Prostate gland (tissue), 2 donors: ENCODE measurements at regions not wholly inside any gene's neighbourhood (a gene's known extent, or its start where the extent isn't known, plus 50 kb on each side); places are given as distances from the start of the nearest gene placed in this dataset.
"Not testable (repeated sequence)": the region's sequence is repeated elsewhere in the genome, so short reads cannot be mapped to it uniquely, and the experiment has no call there.

ENCODE experiments used
- DNase-seq: peaks from one replicate; pipeline ENCODE4 v3.0.0-alpha.2; 2019; ENCODE audit warnings: low spot score
- H3K27ac ChIP-seq, 2 donors: fragments of 200-600 bp; sonication (generic); 2 replicates each; pipeline ENCODE4 v1.5.1; 2017 to 2019
- H3K27me3 ChIP-seq: fragments of 200-600 bp; sonication (generic); replicated peaks from 2 replicates; pipeline ENCODE4 v1.5.1; 2019; ENCODE audit not compliant: insufficient read depth
- H3K36me3 ChIP-seq, 2 donors: fragments of 200-600 bp; sonication (generic); 1 replicate in 1 of 2; 2 replicates in 1 of 2; pipeline versions ENCODE4 v1.5.1 to v1.8.1; 2017 to 2019
- H3K4me1 ChIP-seq: fragments of 200-600 bp; sonication (generic); replicated peaks from 2 replicates; pipeline ENCODE4 v1.5.1; 2019
- H3K4me3 ChIP-seq, 2 donors: fragments of 200-600 bp; sonication (generic); 2 replicates each; pipeline ENCODE4 v1.5.1; 2017 to 2019
- H3K9me3 ChIP-seq: fragments of 200-600 bp; sonication (generic); 2 replicates; pipeline ENCODE4 v1.5.1; 2017
- POLR2A ChIP-seq: fragments of 450-650 bp; IDR thresholded peaks from one replicate; pipeline ENCODE4 v1.6.1; 2016; ENCODE audit warnings: antibody characterized with exemption, mild to moderate bottlenecking
- POLR2AphosphoS5 ChIP-seq: sonication (generic); formaldehyde crosslinking; IDR thresholded peaks from one replicate; pipeline ENCODE4 v1.6.1; 2017; ENCODE audit warnings: antibody characterized with exemption
- whole genome bisulfite sequencing: methylation state at CpG from one replicate; pipeline ENCODE4 v1.1.5; 2018; 5-methylcytosine and 5-hydroxymethylcytosine counted together
- intact Hi-C: fragments of 100-400 bp; cut with DNase I; formaldehyde crosslinking; loops from one replicate; pipeline ENCODE4 v1.14.2; 2022
- TF ChIP-seq, protein P1 (sequence below), 4 experiments: fragments of 200-600 bp in 2 of 4; fragments of 450-650 bp in 2 of 4; sonication (generic) in 2 of 4; IDR thresholded peaks; 1 replicate in 3 of 4; 2 replicates in 1 of 4; pipeline ENCODE4 v1.5.1; 2016 to 2019; ENCODE audit warnings: antibody characterized with exemption in 4 of 4, mild to moderate bottlenecking in 2 of 4, moderate library complexity in 2 of 4

DNA sequence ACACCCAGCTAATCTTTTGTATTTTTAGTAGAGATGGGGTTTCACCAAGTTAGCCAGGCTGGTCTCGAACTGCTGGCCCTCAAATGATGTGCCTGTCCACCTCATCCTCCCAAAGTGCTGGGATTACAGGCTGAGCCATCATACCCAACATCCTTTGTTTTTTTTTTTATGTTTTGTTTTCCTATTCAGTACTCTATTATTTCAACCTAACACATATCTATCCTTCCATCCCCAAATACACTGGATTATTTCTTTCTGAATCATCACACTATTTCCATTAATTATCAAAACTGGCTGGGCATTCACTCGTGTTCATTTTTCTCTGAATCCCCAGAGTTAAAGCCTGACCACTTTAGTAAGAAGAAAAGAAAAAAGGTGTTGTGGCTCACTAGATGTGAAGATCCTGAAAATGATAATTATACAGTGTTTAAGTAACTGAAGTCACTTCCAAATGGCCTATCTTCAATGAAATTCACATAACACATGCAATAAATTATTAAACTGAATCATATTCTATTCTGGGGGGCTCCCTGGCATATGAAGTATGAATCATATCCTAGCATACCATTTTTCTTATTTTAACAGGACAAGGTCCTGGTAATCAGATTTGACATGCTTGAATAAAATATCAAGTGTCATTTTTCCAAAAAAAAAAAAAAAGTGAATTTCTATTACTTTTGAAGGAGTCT, 1754.2 kb downstream of the BRINP3 start:
- Histone ChIP-seq H3K4me3 (no peak overlapping the region), H3K9me3 (no peaks in the 10 kb centered on the region), H3K27me3 (no peaks in the 10 kb centered on the region), H3K36me3 (no peaks in the 10 kb centered on the region), H3K27ac (no peak overlapping the region), H3K4me1 (no peaks in the 10 kb centered on the region)
- DNase-seq, result no peak
- TF ChIP-seq POLR2A, result no peak
- no peak for TF ChIP-seq POLR2AphosphoS5
- TF ChIP-seq, protein P1, sequence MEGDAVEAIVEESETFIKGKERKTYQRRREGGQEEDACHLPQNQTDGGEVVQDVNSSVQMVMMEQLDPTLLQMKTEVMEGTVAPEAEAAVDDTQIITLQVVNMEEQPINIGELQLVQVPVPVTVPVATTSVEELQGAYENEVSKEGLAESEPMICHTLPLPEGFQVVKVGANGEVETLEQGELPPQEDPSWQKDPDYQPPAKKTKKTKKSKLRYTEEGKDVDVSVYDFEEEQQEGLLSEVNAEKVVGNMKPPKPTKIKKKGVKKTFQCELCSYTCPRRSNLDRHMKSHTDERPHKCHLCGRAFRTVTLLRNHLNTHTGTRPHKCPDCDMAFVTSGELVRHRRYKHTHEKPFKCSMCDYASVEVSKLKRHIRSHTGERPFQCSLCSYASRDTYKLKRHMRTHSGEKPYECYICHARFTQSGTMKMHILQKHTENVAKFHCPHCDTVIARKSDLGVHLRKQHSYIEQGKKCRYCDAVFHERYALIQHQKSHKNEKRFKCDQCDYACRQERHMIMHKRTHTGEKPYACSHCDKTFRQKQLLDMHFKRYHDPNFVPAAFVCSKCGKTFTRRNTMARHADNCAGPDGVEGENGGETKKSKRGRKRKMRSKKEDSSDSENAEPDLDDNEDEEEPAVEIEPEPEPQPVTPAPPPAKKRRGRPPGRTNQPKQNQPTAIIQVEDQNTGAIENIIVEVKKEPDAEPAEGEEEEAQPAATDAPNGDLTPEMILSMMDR (IDR thresholded peaks at IDR 0.05), result no peak
- intact Hi-C loops, result no loop called here
- 76% methylated on average over 2 of the region's 2 CpGs for WGBS

DNA sequence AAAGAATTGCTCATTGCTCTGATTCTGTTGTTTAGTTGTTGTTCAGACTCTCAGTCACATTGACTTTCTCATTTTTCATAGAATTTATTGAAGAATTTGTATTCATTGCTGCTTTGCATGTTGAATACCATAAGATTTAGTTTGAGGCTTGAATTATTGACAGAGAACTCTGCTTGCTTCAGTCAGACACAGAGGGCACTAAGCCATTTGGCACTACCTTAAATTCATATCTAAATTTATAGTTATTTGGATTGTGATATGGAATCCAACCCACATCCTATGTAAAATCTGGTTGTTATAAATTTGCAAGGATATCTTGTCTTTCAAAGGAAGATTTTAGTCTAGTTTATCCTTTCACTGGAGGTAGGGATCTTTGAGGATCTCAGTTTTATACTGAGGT, 1748.6 kb downstream of the BRINP3 start:
- Histone ChIP-seq H3K4me3 (no peak overlapping the region), H3K27me3 (no peaks in the 10 kb centered on the region), H3K36me3 (no peaks in the 10 kb centered on the region), H3K9me3 (no peaks in the 10 kb centered on the region), H3K27ac (no peak overlapping the region), H3K4me1 (no peaks in the 10 kb centered on the region)
- DNase-seq, result no peak
- TF ChIP-seq, protein P1 (IDR thresholded peaks at IDR 0.05), result no peak
- TF ChIP-seq POLR2A, result no peak
- intact Hi-C loops, result no loop called here

DNA sequence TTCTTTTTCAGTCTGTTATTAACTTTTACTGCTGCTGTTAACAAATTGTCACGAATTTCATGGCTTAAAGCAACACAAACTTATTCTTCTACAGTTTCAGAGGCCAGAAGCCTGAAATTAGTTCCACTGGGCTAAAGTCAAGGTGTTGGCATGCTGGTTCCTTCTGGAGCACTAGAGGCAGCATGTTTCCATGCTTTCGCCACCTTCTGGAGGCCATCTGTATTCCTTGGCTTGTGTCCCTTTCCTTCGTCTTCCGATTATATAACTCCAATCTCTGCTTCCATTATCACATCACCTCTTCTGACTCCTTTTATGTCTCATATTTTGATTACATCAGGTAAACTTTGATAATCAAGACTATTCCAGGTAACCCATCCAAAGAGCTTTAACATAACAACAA, 1742.1 kb downstream of the BRINP3 start:
- intact Hi-C loops, result no loop called here
- no peak for DNase-seq
- Histone ChIP-seq H3K36me3 (no peaks in the 10 kb centered on the region), H3K4me1 (no peaks in the 10 kb centered on the region), H3K4me3 (no peak overlapping the region), H3K9me3 (no peaks in the 10 kb centered on the region), H3K27ac (no peak overlapping the region), H3K27me3 (no peaks in the 10 kb centered on the region)
- 88% methylated on average over 4 of the region's 4 CpGs for WGBS
- TF ChIP-seq POLR2AphosphoS5 (no peak), POLR2A (no peak)
- TF ChIP-seq, protein P1 (IDR thresholded peaks at IDR 0.05), result no peak

DNA sequence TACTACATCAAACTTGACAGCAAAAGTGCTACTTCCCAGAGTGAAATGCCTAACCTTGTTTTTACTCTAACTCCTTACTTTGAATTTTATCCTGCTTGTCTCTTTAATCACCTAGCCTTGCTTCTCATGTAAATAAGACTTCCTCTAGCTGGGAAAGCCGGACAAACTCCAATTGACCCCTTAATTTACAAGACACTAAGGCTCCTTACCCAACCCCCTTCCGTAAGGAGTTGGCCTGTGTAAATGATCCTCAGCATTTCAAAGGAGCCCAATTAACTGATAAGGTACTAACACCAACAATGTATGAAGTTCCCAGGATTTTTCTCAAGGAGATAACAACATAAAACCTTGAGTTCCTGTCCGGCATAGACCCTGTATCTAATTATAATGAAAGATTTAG, 1728.4 kb downstream of the BRINP3 start:
- H3K27ac ChIP-seq, H3K4me3 ChIP-seq, H3K4me1 ChIP-seq, intact Hi-C loops, H3K27me3 ChIP-seq, DNase-seq, H3K36me3 ChIP-seq, H3K9me3 ChIP-seq: not testable (repeated sequence)
- 32% methylated on average over 3 of the region's 3 CpGs for WGBS

DNA sequence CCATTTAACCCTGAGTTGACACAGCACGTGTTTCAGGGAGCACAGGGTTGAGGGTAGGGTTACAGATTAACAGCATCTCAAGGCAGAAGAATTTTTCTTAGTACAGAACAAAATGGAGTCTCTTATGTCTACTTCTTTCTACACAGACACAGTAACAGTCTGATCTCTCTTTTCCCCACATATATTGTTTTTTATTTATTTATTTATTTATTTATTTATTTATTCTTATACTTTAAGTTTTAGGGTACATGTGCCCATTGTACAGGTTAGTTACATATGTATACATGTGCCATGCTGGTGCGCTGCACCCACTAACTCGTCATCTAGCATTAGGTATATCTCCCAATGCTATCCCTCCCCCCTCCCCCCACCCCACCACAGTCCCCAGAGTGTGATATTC, 1725.6 kb downstream of the BRINP3 start:
- DNase-seq, H3K4me1 ChIP-seq, H3K27ac ChIP-seq, H3K36me3 ChIP-seq, H3K27me3 ChIP-seq, intact Hi-C loops, H3K9me3 ChIP-seq, H3K4me3 ChIP-seq: not testable (repeated sequence)
- WGBS, result 81% methylated on average over 3 of the region's 3 CpGs

DNA sequence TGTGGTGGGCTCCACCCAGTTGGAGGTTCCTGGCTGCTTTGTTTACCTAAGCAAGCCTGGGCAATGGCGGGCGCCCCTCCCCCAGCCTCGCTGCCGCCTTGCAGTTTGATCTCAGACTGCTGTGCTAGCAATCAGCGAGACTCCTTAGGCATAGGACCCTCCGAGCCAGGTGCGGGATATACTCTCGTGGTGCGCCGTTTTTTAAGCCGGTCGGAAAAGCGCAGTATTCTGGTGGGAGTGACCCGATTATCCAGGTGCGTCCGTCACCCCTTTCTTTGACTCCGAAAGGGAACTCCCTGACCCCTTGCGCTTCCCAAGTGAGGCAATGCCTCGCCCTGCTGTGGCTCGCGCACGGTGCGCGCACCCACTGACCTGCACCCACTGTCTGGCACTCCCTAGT, 1719.9 kb downstream of the BRINP3 start:
- H3K4me3 ChIP-seq, H3K27me3 ChIP-seq, H3K27ac ChIP-seq, H3K9me3 ChIP-seq, H3K36me3 ChIP-seq, H3K4me1 ChIP-seq, DNase-seq, intact Hi-C loops: not testable (repeated sequence)
- 87% methylated on average over 24 of the region's 24 CpGs for WGBS
